ENCODE measurements at regions not wholly inside any gene's neighbourhood (a gene's known extent, or its start where the extent isn't known, plus 50 kb on each side); places are given as distances from the start of the nearest gene placed in this dataset.

DNA sequence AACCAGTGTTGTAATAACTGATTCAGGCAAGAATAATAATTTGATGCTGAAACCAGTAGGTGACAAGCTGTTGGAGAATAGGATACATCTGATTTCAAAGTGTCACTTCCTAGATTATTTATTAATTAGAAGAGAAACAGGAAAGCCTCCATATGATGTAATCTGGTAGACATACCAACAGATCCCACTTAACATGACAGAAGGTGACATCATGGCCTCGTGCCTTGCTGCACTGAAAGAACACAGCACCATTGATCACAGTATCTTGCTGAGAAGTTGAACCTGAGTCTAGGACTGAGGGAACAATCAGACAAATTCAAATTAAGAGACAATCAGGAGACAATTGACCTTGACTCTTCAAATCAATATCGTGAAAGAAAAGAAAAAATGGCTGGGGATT is 131.6 kb upstream of the DLGAP1 start:
- WGBS (ENCODE audit: missing lambda C conversion rate) = 0% methylated on average over 2 of the region's 2 CpGs
- no peak overlapping the region for H3K4me3 ChIP-seq
- no peak for FAIRE-seq

DNA sequence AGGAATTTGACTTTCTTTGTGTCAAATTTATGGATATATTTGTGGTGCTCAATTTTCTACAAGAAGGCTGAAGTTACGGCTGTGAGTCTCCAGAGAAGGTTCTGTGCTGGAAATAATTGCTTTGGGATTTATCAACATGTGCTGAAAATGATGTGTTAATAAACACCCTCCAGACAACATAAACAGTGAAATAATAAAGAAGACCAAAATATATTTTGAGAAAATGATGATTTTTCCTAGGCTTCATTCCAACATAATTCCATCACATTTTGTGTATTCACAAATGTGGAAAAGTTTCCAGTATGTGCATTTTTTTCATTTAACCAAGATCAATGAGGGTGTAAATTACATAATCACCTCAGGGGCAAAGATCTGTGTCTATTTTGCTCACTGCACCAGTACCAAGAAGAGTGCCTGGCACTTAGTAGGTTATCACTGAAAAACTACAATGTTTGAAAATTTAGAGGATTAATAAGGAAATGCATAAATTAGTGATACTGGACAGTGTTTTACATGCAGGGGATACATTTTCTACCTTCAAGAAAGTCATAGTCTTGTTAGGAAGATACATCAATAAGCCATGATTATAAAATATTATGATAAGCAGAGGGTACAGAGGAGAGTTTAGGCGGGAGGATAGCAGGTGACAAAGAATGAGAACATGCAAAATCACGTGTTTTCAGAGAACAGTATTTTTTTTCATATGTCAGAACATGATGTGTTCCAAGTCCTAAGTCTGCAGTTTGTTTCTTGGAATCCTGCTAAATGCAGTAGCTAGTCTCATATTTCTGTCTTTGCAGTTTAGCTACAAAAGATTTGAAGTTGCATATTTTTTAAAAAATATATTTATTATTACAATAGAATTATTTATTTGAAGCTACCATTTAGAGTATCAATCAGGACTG is 127.6 kb upstream of the DLGAP1 start:
- DNase-seq (ENCODE audit: low read depth in 1 of 2, low spot score in 1 of 2) = no peak
- Histone ChIP-seq H3K9me3 (no peaks in the 10 kb centered on the region), H3K4me2 (no peak overlapping the region), H3K4me3 (no peak overlapping the region), H3K27ac (no peak overlapping the region), H3K4me1 (no peaks in the 10 kb centered on the region)
- ChIA-PET POLR2A (no interaction called here), CTCF (no interaction called here)
- WGBS (ENCODE audit: missing lambda C conversion rate) = 1% methylated on average over 3 of the region's 3 CpGs
- no peak for ATAC-seq
- no peak for FAIRE-seq
- no peak for TF ChIP-seq SREBF2 (IDR thresholded peaks at IDR 0.05)
- TF ChIP-seq, protein P1, sequence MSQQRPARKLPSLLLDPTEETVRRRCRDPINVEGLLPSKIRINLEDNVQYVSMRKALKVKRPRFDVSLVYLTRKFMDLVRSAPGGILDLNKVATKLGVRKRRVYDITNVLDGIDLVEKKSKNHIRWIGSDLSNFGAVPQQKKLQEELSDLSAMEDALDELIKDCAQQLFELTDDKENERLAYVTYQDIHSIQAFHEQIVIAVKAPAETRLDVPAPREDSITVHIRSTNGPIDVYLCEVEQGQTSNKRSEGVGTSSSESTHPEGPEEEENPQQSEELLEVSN (IDR thresholded peaks at IDR 0.05; ENCODE audit: borderline replicate concordance, low read depth) = no peak

More for the DNA sequence above, 131.6 kb upstream of the DLGAP1 start:
- Histone ChIP-seq H3K9me3 (no peaks in the 10 kb centered on the region), H3K4me1 (no peaks in the 10 kb centered on the region), H3K27ac (no peak overlapping the region), H3K4me2 (no peak overlapping the region)
- DNase-seq (ENCODE audit: low read depth in 1 of 2, low spot score in 1 of 2) = no peak
- POLR2A ChIA-PET = no interaction called here
- no peak for TF ChIP-seq CHD2 (IDR thresholded peaks at IDR 0.05; ENCODE audit: low read length, partially characterized antibody)
- ATAC-seq = no peak
- CTCF ChIA-PET = no interaction called here

DNA sequence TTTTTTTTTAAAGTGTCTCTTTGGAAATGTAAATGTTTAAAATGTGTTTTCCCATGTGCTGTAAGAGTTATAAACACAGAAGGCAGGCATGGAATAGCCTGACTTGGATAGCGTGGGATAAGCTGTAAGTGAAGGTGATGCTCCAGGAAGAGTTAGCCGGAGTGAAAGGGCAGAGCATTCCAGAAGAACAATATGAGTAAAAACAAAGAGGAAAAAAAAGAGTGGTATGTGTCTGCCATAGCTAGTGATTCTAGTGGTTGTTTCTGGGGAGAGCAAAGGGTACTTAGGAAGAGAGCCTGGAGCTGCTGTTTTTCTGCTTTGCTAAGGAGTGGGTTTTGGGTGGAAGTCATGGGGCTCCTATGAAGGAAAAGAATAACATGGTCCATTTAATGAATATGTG is 126.9 kb upstream of the DLGAP1 start:
- no peaks in the 10 kb centered on the region for H3K9me3 ChIP-seq
- no peak overlapping the region for H3K27ac ChIP-seq
- ChIA-PET CTCF (interaction anchor here (0.7 kb wide), 1 partner anchor 118 kb away, joined by 3 read pairs; no protein-coding TSS in a partner anchor), POLR2A (no interaction called here)
- TF ChIP-seq, protein P2, sequence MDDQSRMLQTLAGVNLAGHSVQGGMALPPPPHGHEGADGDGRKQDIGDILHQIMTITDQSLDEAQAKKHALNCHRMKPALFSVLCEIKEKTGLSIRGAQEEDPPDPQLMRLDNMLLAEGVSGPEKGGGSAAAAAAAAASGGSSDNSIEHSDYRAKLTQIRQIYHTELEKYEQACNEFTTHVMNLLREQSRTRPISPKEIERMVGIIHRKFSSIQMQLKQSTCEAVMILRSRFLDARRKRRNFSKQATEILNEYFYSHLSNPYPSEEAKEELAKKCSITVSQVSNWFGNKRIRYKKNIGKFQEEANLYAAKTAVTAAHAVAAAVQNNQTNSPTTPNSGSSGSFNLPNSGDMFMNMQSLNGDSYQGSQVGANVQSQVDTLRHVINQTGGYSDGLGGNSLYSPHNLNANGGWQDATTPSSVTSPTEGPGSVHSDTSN (IDR thresholded peaks at IDR 0.05) = no peak
- TF ChIP-seq ZC3H11A (IDR thresholded peaks at IDR 0.05) (no peak), RCOR1 (IDR thresholded peaks at IDR 0.05; ENCODE audit: low read depth, low read length) (no peak), ESRRA (IDR thresholded peaks at IDR 0.05; ENCODE audit: borderline replicate concordance, low read length) (no peak), CHD4 (IDR thresholded peaks at IDR 0.05; ENCODE audit: borderline replicate concordance) (no peak), HDAC2 (IDR thresholded peaks at IDR 0.05) (no peak), RARB (CRISPR knock-in tag; IDR thresholded peaks at IDR 0.05) (no peak), FOSB (CRISPR knock-in tag; IDR thresholded peaks at IDR 0.05) (no peak)
- TF ChIP-seq, protein P3, sequence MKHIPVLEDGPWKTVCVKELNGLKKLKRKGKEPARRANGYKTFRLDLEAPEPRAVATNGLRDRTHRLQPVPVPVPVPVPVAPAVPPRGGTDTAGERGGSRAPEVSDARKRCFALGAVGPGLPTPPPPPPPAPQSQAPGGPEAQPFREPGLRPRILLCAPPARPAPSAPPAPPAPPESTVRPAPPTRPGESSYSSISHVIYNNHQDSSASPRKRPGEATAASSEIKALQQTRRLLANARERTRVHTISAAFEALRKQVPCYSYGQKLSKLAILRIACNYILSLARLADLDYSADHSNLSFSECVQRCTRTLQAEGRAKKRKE (CRISPR knock-in tag; IDR thresholded peaks at IDR 0.05; ENCODE audit: low read depth) = no peak
- WGBS (ENCODE audit: missing lambda C conversion rate) = 0% methylated on average over 2 of the region's 2 CpGs
- ATAC-seq = no peak
- H3K4me1 ChIP-seq = no peaks in the 10 kb centered on the region
- no peak overlapping the region for H3K4me3 ChIP-seq
- no peak for DNase-seq (ENCODE audit: low read depth in 1 of 2, low spot score in 1 of 2)
- no peak for FAIRE-seq
- H3K4me2 ChIP-seq = no peak overlapping the region

DNA sequence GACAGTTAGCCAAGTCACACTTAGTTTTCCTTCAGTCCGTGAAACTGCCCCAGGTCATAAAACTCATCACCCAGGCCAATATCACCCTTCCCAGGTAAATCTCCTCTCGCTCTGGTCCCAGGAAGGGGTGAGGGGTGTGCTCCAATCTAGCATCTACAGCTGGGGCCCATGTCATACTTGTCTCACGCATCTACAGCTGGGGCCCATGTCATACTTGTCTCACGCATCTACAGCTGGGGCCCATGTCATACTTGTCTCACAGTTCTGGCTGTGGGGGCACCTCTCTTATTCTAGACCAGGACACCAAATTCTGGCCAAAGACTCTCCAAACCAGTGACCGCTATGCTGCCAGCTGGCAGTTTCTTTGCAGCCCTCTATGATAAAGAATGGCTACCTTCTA is 123.3 kb upstream of the DLGAP1 start:
- FAIRE-seq (no peak), DNase-seq (ENCODE audit: low read depth in 1 of 2, low spot score in 1 of 2) (no peak), ATAC-seq (no peak)
- Histone ChIP-seq H3K9me3 (no peaks in the 10 kb centered on the region), H3K4me1 (no peaks in the 10 kb centered on the region), H3K27ac (no peak overlapping the region), H3K4me3 (no peak overlapping the region), H3K4me2 (no peak overlapping the region)
- ChIA-PET CTCF (no interaction called here), POLR2A (no interaction called here)
- 13% methylated on average over 4 of the region's 5 CpGs for WGBS (ENCODE audit: missing lambda C conversion rate)
- TF ChIP-seq SREBF2 (IDR thresholded peaks at IDR 0.05) (no peak), HDAC2 (IDR thresholded peaks at IDR 0.05) (no peak), TFCP2L1 (CRISPR knock-in tag; IDR thresholded peaks at IDR 0.05) (no peak), POLR2A (IDR thresholded peaks at IDR 0.05; ENCODE audit: low read length) (no peak), KDM1A (IDR thresholded peaks at IDR 0.05; ENCODE audit: low read depth) (no peak), CBX8 (IDR thresholded peaks at IDR 0.05) (no peak), KDM5A (IDR thresholded peaks at IDR 0.05) (no peak), EHMT2 (IDR thresholded peaks at IDR 0.05; ENCODE audit: low read depth) (no peak), JUN (IDR thresholded peaks at IDR 0.05) (no peak)
- TF ChIP-seq, protein P2 (IDR thresholded peaks at IDR 0.05) = no peak
- TF ChIP-seq, protein P4, sequence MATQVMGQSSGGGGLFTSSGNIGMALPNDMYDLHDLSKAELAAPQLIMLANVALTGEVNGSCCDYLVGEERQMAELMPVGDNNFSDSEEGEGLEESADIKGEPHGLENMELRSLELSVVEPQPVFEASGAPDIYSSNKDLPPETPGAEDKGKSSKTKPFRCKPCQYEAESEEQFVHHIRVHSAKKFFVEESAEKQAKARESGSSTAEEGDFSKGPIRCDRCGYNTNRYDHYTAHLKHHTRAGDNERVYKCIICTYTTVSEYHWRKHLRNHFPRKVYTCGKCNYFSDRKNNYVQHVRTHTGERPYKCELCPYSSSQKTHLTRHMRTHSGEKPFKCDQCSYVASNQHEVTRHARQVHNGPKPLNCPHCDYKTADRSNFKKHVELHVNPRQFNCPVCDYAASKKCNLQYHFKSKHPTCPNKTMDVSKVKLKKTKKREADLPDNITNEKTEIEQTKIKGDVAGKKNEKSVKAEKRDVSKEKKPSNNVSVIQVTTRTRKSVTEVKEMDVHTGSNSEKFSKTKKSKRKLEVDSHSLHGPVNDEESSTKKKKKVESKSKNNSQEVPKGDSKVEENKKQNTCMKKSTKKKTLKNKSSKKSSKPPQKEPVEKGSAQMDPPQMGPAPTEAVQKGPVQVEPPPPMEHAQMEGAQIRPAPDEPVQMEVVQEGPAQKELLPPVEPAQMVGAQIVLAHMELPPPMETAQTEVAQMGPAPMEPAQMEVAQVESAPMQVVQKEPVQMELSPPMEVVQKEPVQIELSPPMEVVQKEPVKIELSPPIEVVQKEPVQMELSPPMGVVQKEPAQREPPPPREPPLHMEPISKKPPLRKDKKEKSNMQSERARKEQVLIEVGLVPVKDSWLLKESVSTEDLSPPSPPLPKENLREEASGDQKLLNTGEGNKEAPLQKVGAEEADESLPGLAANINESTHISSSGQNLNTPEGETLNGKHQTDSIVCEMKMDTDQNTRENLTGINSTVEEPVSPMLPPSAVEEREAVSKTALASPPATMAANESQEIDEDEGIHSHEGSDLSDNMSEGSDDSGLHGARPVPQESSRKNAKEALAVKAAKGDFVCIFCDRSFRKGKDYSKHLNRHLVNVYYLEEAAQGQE (IDR thresholded peaks at IDR 0.05) = no peak
- TF ChIP-seq, protein P5, sequence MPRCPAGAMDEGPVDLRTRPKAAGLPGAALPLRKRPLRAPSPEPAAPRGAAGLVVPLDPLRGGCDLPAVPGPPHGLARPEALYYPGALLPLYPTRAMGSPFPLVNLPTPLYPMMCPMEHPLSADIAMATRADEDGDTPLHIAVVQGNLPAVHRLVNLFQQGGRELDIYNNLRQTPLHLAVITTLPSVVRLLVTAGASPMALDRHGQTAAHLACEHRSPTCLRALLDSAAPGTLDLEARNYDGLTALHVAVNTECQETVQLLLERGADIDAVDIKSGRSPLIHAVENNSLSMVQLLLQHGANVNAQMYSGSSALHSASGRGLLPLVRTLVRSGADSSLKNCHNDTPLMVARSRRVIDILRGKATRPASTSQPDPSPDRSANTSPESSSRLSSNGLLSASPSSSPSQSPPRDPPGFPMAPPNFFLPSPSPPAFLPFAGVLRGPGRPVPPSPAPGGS (IDR thresholded peaks at IDR 0.05) = no peak
- TF ChIP-seq, protein P6, sequence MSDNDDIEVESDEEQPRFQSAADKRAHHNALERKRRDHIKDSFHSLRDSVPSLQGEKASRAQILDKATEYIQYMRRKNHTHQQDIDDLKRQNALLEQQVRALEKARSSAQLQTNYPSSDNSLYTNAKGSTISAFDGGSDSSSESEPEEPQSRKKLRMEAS (IDR thresholded peaks at IDR 0.05) = no peak

All from A549 (cell line).